ENCODE measurements at regions not wholly inside any gene's neighbourhood (a gene's known extent, or its start where the extent isn't known, plus 50 kb on each side); places are given as distances from the start of the nearest gene placed in this dataset.
A peak's percentile ranks its signal among the peaks of the same experiment; 100 is the strongest.

- no peak overlapping the region for H3K4me3 Mint-ChIP-seq (ENCODE audit: unreplicated experiment)
- no peaks in the 10 kb centered on the region for H3K4me1 Mint-ChIP-seq (ENCODE audit: low read depth)
- H3K27ac Mint-ChIP-seq (ENCODE audit: unreplicated experiment) = no peak overlapping the region
- no peak for TF ChIP-seq CTCF (IDR thresholded peaks at IDR 0.05)
- no peak for DNase-seq (ENCODE audit: low spot score)
- peaks cover 6% of the 10 kb centered on the region for H3K9me3 Mint-ChIP-seq (ENCODE audit: low read depth)
- H3K36me3 Mint-ChIP-seq (ENCODE audit: low read depth) = no peaks in the 10 kb centered on the region
- H3K27me3 Mint-ChIP-seq (ENCODE audit: low read depth) = no peaks in the 10 kb centered on the region
Observed at GRCh38 chr4:129908117-129908516, 812.2 kb downstream of the C4orf33 start.

- DNase-seq (ENCODE audit: low spot score) = no peak
- Mint-ChIP-seq H3K36me3 (ENCODE audit: low read depth) (no peaks in the 10 kb centered on the region), H3K27ac (ENCODE audit: unreplicated experiment) (no peak overlapping the region), H3K4me1 (ENCODE audit: low read depth) (peaks cover 6% of the 10 kb centered on the region), H3K4me3 (ENCODE audit: unreplicated experiment) (no peak overlapping the region), H3K9me3 (ENCODE audit: low read depth) (no peaks in the 10 kb centered on the region), H3K27me3 (ENCODE audit: low read depth) (no peaks in the 10 kb centered on the region)
- TF ChIP-seq CTCF (IDR thresholded peaks at IDR 0.05) = no peak
Observed at GRCh38 chr4:129916991-129917390, 821.0 kb downstream of the C4orf33 start.

- H3K4me1 Mint-ChIP-seq (ENCODE audit: low read depth) = peaks cover 6% of the 10 kb centered on the region
- H3K27me3 Mint-ChIP-seq (ENCODE audit: low read depth) = no peaks in the 10 kb centered on the region
- H3K9me3 Mint-ChIP-seq (ENCODE audit: low read depth) = no peaks in the 10 kb centered on the region
- no peak overlapping the region for H3K4me3 Mint-ChIP-seq (ENCODE audit: unreplicated experiment)
- no peak for DNase-seq (ENCODE audit: low spot score)
- TF ChIP-seq CTCF (IDR thresholded peaks at IDR 0.05) = no peak
- H3K36me3 Mint-ChIP-seq (ENCODE audit: low read depth) = no peaks in the 10 kb centered on the region
- no peak overlapping the region for H3K27ac Mint-ChIP-seq (ENCODE audit: unreplicated experiment)
Observed at GRCh38 chr4:129917651-129918050, 821.7 kb downstream of the C4orf33 start.

- no peaks in the 10 kb centered on the region for H3K27me3 Mint-ChIP-seq (ENCODE audit: low read depth)
- no peak overlapping the region for H3K27ac Mint-ChIP-seq (ENCODE audit: unreplicated experiment)
- H3K9me3 Mint-ChIP-seq (ENCODE audit: low read depth) = no peaks in the 10 kb centered on the region
- H3K4me1 Mint-ChIP-seq (ENCODE audit: low read depth) = no peaks in the 10 kb centered on the region
- no peaks in the 10 kb centered on the region for H3K36me3 Mint-ChIP-seq (ENCODE audit: low read depth)
- H3K4me3 Mint-ChIP-seq (ENCODE audit: unreplicated experiment) = no peak overlapping the region
- no peak for DNase-seq (ENCODE audit: low spot score)
- TF ChIP-seq CTCF (IDR thresholded peaks at IDR 0.05) = peak; percentile 81
Observed at GRCh38 chr4:129926936-129927335, 831.0 kb downstream of the C4orf33 start.

GRCh38 chr4:129929052-129929451 is 833.1 kb downstream of the C4orf33 start:
- no peaks in the 10 kb centered on the region for H3K36me3 Mint-ChIP-seq (ENCODE audit: low read depth)
- H3K27ac Mint-ChIP-seq (ENCODE audit: unreplicated experiment) = no peak overlapping the region
- H3K9me3 Mint-ChIP-seq (ENCODE audit: low read depth) = no peaks in the 10 kb centered on the region
- no peaks in the 10 kb centered on the region for H3K4me1 Mint-ChIP-seq (ENCODE audit: low read depth)
- H3K4me3 Mint-ChIP-seq (ENCODE audit: unreplicated experiment) = no peak overlapping the region
- peak; percentile 73 for TF ChIP-seq CTCF (IDR thresholded peaks at IDR 0.05)
- DNase-seq (ENCODE audit: low spot score) = no peak
- no peaks in the 10 kb centered on the region for H3K27me3 Mint-ChIP-seq (ENCODE audit: low read depth)

Measured in chondrocyte (in vitro differentiated cells).